HTR-8/SVneo (cell line): ENCODE measurements at regions not wholly inside any gene's neighbourhood (a gene's known extent, or its start where the extent isn't known, plus 50 kb on each side); places are given as distances from the start of the nearest gene placed in this dataset.
"Not testable (repeated sequence)": the region's sequence is repeated elsewhere in the genome, so short reads cannot be mapped to it uniquely, and the experiment has no call there.

Experiments used
- DNase-seq: peaks from one replicate; pipeline ENCODE4 v3.0.0; 2011; ENCODE audit warnings: low spot score, mixed read lengths; ENCODE audit not compliant: insufficient read length
- FAIRE-seq: peaks from 2 replicates; lab custom pipeline; 2011; peaks lifted over from hg19 to GRCh38; lab: Jason Lieb, UNC

GRCh38 chr15:61379005-61379404 lies 149.9 kb upstream of the RORA start:
- DNase-seq (no peak), FAIRE-seq (no peak)

- DNase-seq (no peak), FAIRE-seq (no peak)
Observed at GRCh38 chr15:61376961-61377360, 147.9 kb upstream of the RORA start.

- no peak for DNase-seq
- no peak for FAIRE-seq
Observed at GRCh38 chr15:61376516-61376915, 147.4 kb upstream of the RORA start.

GRCh38 chr15:61374848-61375247 lies 145.7 kb upstream of the RORA start:
- no peak for FAIRE-seq
- no peak for DNase-seq

GRCh38 chr15:61367953-61368352 lies 138.9 kb upstream of the RORA start:
- FAIRE-seq (no peak), DNase-seq (no peak)

- no peak for FAIRE-seq
Observed at GRCh38 chr15:61364871-61365270, 135.8 kb upstream of the RORA start.

GRCh38 chr15:61362912-61363311 lies 133.8 kb upstream of the RORA start:
- not testable (repeated sequence) for FAIRE-seq

More at GRCh38 chr15:61364871-61365270, 135.8 kb upstream of the RORA start:
- no peak for DNase-seq

GRCh38 chr15:61344293-61344692 lies 115.2 kb upstream of the RORA start:
- no peak for FAIRE-seq
- no peak for DNase-seq

More at GRCh38 chr15:61362912-61363311, 133.8 kb upstream of the RORA start:
- not testable (repeated sequence) for DNase-seq

GRCh38 chr15:61342390-61342789 lies 113.3 kb upstream of the RORA start:
- DNase-seq (no peak), FAIRE-seq (no peak)

- DNase-seq (no peak), FAIRE-seq (no peak)
Observed at GRCh38 chr15:61339516-61339915, 110.4 kb upstream of the RORA start.

GRCh38 chr15:61337541-61337940 lies 108.4 kb upstream of the RORA start:
- DNase-seq (no peak), FAIRE-seq (no peak)

- FAIRE-seq (no peak), DNase-seq (no peak)
Observed at GRCh38 chr15:61336026-61336638, 107.0 kb upstream of the RORA start.

- FAIRE-seq, result not testable (repeated sequence)
Observed at GRCh38 chr15:61334714-61335113, 105.6 kb upstream of the RORA start.

GRCh38 chr15:61331019-61331418 lies 101.9 kb upstream of the RORA start:
- FAIRE-seq, result no peak
- no peak for DNase-seq

More at GRCh38 chr15:61334714-61335113, 105.6 kb upstream of the RORA start:
- DNase-seq, result not testable (repeated sequence)

GRCh38 chr15:61327019-61327631 lies 98.0 kb upstream of the RORA start:
- no peak for FAIRE-seq
- DNase-seq, result no peak

- DNase-seq (no peak), FAIRE-seq (no peak)
Observed at GRCh38 chr15:61319892-61320291, 90.8 kb upstream of the RORA start.

GRCh38 chr15:61318802-61319525 lies 89.9 kb upstream of the RORA start:
- DNase-seq, result no peak
- FAIRE-seq, result no peak

- DNase-seq (no peak), FAIRE-seq (no peak)
Observed at GRCh38 chr15:61318301-61318700, 89.2 kb upstream of the RORA start.

- DNase-seq (no peak), FAIRE-seq (no peak)
Observed at GRCh38 chr15:61315471-61315870, 86.4 kb upstream of the RORA start.

- no peak for DNase-seq
- FAIRE-seq, result no peak
Observed at GRCh38 chr15:61314427-61314826, 85.3 kb upstream of the RORA start.

- no peak for DNase-seq
- FAIRE-seq, result no peak
Observed at GRCh38 chr15:61309617-61310016, 80.5 kb upstream of the RORA start.
